ENCODE measurements at regions not wholly inside any gene's neighbourhood (a gene's known extent, or its start where the extent isn't known, plus 50 kb on each side); places are given as distances from the start of the nearest gene placed in this dataset.

DNA sequence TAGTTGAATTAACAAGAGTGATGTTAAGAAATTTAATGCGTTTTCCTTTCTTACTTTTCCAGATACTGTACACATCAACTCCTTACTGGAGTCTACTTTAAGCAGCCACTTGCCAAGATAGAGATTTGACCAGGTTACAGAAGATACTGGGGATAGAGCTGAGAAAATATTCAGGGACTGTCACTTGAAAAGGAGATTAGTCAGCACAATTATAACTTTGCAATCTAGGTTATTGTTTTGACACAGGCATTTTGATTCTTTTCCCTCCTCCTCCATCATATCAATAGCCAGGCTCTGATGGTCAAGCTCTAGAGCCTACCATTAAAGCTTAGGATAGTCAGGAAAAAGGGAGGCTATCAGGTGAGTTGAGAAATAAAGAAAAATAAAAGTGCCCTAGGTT lies 345.9 kb upstream of the ITGA1 start:
- no peak overlapping the region for H3K4me3 ChIP-seq (ENCODE audit: low read depth, low read length)
- TF ChIP-seq, protein P1, sequence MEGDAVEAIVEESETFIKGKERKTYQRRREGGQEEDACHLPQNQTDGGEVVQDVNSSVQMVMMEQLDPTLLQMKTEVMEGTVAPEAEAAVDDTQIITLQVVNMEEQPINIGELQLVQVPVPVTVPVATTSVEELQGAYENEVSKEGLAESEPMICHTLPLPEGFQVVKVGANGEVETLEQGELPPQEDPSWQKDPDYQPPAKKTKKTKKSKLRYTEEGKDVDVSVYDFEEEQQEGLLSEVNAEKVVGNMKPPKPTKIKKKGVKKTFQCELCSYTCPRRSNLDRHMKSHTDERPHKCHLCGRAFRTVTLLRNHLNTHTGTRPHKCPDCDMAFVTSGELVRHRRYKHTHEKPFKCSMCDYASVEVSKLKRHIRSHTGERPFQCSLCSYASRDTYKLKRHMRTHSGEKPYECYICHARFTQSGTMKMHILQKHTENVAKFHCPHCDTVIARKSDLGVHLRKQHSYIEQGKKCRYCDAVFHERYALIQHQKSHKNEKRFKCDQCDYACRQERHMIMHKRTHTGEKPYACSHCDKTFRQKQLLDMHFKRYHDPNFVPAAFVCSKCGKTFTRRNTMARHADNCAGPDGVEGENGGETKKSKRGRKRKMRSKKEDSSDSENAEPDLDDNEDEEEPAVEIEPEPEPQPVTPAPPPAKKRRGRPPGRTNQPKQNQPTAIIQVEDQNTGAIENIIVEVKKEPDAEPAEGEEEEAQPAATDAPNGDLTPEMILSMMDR (conservative IDR thresholded peaks at IDR 0.05; ENCODE audit: low read depth, low read length) = no peak
- no peak for DNase-seq (ENCODE audit: low read depth)

DNA sequence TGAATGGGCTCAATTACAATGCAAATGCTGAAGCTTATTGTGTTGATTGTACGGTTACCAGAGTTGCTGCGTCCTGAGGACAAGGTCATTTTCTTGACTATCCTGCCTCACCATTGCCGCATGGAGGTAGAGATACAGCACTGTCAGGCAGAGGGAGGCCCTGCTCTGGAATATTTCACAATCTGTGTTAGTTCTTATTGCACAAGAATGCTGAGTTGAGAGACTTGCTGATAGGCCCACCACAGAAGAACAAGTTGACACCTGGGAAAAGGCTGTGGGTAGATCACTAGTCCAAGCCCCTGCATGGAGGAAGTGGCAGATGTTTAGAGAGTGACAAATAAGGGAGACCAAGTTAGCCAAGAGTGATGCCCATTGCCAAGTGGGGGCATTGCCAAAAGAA lies 344.5 kb upstream of the ITGA1 start:
- DNase-seq (ENCODE audit: low read depth) = no peak
- H3K4me3 ChIP-seq (ENCODE audit: low read depth, low read length) = no peak overlapping the region
- TF ChIP-seq, protein P1 (conservative IDR thresholded peaks at IDR 0.05; ENCODE audit: low read depth, low read length) = no peak

DNA sequence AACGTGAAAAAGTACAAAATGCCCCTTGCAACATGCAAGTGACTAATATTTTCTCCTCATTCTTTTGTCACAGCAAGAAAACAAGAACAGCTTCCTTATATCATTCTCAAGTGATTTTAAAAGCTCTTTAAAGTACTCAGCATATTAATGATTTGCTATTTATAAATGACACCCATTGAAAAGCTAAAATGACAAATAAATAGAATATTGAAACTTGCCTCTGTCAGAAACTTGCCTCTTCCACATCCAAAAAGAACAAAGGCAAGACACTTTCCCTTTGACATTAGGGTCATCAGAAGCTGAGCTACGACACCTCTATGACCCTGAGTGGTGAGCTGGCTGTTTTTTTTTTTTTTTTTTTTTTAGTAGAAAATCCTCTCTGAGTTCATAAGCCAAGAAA lies 339.6 kb upstream of the ITGA1 start:
- no peak for DNase-seq (ENCODE audit: low read depth)
- TF ChIP-seq, protein P1 (conservative IDR thresholded peaks at IDR 0.05; ENCODE audit: low read depth, low read length) = no peak
- no peak overlapping the region for H3K4me3 ChIP-seq (ENCODE audit: low read depth, low read length)

DNA sequence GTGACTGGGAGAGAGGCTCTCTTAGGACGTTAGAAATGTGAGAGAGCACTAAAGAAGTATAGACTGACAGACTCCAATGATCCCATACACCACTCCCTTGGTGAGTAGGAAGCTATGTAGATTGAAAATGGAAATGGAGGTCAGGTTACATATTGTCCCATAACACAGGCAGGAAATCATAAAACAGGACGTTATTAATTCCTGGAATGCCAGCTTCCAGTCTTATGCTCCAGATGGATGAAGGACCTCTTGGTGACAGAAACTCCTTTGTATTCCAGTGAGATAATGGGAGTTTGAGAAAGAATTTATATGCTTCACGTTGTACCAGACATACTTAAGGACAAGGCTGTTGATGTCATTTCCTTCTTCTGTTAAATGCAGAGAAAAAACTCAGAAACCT lies 338.2 kb upstream of the ITGA1 start:
- no peak overlapping the region for H3K4me3 ChIP-seq (ENCODE audit: low read depth, low read length)
- no peak for DNase-seq (ENCODE audit: low read depth)
- TF ChIP-seq, protein P1 (conservative IDR thresholded peaks at IDR 0.05; ENCODE audit: low read depth, low read length) = no peak

DNA sequence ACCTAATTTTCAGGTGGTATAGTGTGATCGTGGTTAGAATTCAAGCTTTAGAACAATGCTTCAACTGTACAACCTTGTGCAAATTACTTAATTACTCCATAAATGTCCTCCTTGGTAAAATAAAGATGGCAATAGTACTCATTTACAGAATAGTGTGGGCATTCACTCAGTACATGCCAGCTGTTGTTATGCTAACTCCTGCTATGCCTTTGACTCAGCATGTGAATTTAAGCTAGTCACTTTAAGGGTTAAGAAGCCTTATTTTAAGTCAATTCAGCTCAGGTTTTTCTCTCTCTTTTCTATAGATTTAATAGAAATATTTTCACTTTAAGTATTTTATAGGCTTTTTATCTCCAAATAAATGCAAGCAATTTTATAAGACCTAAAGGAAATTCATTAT lies 335.6 kb upstream of the ITGA1 start:
- DNase-seq (ENCODE audit: low read depth) = no peak
- TF ChIP-seq, protein P1 (conservative IDR thresholded peaks at IDR 0.05; ENCODE audit: low read depth, low read length) = no peak
- no peak overlapping the region for H3K4me3 ChIP-seq (ENCODE audit: low read depth, low read length)

DNA sequence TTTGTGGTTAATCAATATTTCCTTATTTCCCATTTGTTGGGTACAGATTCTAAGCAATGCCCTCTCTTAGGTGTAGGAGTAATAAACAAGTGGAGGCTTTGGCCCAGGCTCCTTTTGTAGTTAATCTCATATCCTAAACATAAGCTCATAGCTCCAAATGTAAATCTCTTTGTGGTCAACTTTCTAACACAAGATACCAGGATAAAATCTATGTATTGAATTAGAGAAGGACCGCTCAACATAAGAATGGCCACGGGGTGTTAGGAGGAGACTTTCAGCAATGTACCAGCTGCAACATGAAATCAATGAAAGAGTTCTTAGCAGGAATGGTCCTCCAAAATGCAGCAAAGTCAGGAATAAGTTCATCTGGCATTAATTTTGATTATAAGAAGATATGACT lies 334.5 kb upstream of the ITGA1 start:
- no peak for DNase-seq (ENCODE audit: low read depth)
- TF ChIP-seq, protein P1 (conservative IDR thresholded peaks at IDR 0.05; ENCODE audit: low read depth, low read length) = no peak
- no peak overlapping the region for H3K4me3 ChIP-seq (ENCODE audit: low read depth, low read length)

DNA sequence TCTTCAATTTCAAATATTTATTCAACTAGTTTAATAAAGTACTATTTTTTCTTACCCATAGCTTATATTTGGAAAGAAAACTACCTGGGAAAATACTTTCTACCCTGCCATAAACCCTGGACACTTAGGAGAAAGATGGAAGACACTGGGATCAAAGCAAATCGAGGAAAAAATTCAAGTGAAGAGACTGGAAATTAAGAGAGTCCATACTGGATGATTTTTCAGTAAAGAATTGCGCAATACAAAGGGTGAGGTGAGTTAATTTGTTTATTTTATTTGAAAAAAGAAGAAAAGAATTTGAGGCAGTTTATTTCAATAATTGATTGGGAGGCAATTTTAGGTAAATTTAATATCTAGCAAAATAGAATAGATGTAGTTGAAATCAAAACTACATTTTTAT lies 331.8 kb upstream of the ITGA1 start:
- TF ChIP-seq, protein P1 (conservative IDR thresholded peaks at IDR 0.05; ENCODE audit: low read depth, low read length) = no peak
- no peak overlapping the region for H3K4me3 ChIP-seq (ENCODE audit: low read depth, low read length)
- no peak for DNase-seq (ENCODE audit: low read depth)
